AG20443 (cell line): ENCODE measurements at regions not wholly inside any gene's neighbourhood (a gene's known extent, or its start where the extent isn't known, plus 50 kb on each side); places are given as distances from the start of the nearest gene placed in this dataset.

Experiments used
- DNase-seq: peaks from one replicate; pipeline ENCODE4 v3.0.0; 2012; ENCODE audit warnings: low spot score, mixed read lengths

GRCh38 chr2:56102866-56103265 is 80.9 kb upstream of the CCDC85A start:
- peak; percentile 44 for DNase-seq

GRCh38 chr2:56104962-56105361 is 78.8 kb upstream of the CCDC85A start:
- DNase-seq: no peak

- no peak for DNase-seq
Observed at GRCh38 chr2:56107502-56108220, 76.1 kb upstream of the CCDC85A start.

GRCh38 chr2:56108806-56109205 is 75.0 kb upstream of the CCDC85A start:
- no peak for DNase-seq

GRCh38 chr2:56109994-56110393 is 73.8 kb upstream of the CCDC85A start:
- DNase-seq: no peak

GRCh38 chr2:56113382-56113975 is 70.3 kb upstream of the CCDC85A start:
- DNase-seq: no peak

- DNase-seq: no peak
Observed at GRCh38 chr2:56117764-56118163, 66.0 kb upstream of the CCDC85A start.

- DNase-seq: no peak
Observed at GRCh38 chr2:56118474-56118873, 65.3 kb upstream of the CCDC85A start.

GRCh38 chr2:56121995-56122394 is 61.8 kb upstream of the CCDC85A start:
- DNase-seq: no peak

GRCh38 chr2:56123538-56123937 is 60.3 kb upstream of the CCDC85A start:
- no peak for DNase-seq

- DNase-seq: no peak
Observed at GRCh38 chr2:56127010-56127409, 56.8 kb upstream of the CCDC85A start.

GRCh38 chr2:56127463-56128152 is 56.2 kb upstream of the CCDC85A start:
- no peak for DNase-seq

GRCh38 chr2:56128235-56128634 is 55.6 kb upstream of the CCDC85A start:
- peak; percentile 29 for DNase-seq

GRCh38 chr2:56130463-56131070 is 53.2 kb upstream of the CCDC85A start:
- peak; percentile 63 for DNase-seq

- peak; percentile 52 for DNase-seq
Observed at GRCh38 chr2:56132138-56132537, 51.7 kb upstream of the CCDC85A start.

GRCh38 chr2:56133441-56133840 is 50.3 kb upstream of the CCDC85A start:
- DNase-seq: no peak

- no peak for DNase-seq
Observed at GRCh38 chr2:56133931-56134629, 49.7 kb upstream of the CCDC85A start.
